C4-2B (cell line): ENCODE measurements at regions not wholly inside any gene's neighbourhood (a gene's known extent, or its start where the extent isn't known, plus 50 kb on each side); places are given as distances from the start of the nearest gene placed in this dataset.

Experiments used
- ZFX ChIP-seq: fragments of 450-650 bp; IDR thresholded peaks from 2 replicates; pipeline ENCODE4 v1.6.1; 2017
- TF ChIP-seq, protein P1 (sequence below): fragments of 450-650 bp; conservative IDR thresholded peaks from 2 replicates; pipeline ENCODE4 v1.5.1; 2017; ENCODE audit warnings: mild to moderate bottlenecking

DNA sequence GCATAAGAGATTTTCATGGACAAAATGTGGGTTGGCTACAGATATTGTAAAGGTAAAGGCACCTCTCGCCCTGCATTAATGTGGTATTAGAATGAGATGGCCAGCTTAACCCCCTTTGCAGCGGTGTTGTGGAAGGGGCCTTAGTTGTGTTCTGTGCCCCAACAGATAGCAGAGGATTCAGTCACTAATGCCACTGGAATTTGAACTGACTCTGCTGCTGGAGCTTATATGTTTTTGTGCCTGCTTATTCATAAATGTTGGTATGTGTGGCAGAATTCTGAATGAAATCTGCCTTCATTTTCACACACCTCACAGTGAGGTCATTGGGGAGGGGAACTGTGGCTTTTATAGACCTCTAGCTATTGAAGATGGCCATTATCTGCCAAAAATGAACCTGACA, 90.7 kb upstream of the ITGA6 start:
- TF ChIP-seq, protein P1, sequence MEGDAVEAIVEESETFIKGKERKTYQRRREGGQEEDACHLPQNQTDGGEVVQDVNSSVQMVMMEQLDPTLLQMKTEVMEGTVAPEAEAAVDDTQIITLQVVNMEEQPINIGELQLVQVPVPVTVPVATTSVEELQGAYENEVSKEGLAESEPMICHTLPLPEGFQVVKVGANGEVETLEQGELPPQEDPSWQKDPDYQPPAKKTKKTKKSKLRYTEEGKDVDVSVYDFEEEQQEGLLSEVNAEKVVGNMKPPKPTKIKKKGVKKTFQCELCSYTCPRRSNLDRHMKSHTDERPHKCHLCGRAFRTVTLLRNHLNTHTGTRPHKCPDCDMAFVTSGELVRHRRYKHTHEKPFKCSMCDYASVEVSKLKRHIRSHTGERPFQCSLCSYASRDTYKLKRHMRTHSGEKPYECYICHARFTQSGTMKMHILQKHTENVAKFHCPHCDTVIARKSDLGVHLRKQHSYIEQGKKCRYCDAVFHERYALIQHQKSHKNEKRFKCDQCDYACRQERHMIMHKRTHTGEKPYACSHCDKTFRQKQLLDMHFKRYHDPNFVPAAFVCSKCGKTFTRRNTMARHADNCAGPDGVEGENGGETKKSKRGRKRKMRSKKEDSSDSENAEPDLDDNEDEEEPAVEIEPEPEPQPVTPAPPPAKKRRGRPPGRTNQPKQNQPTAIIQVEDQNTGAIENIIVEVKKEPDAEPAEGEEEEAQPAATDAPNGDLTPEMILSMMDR: no peak
- no peak for TF ChIP-seq ZFX
